NCI-H2029 treated with DMSO at 0.1 percent for 48 hours (cell line): ENCODE measurements at regions not wholly inside any gene's neighbourhood (a gene's known extent, or its start where the extent isn't known, plus 50 kb on each side); places are given as distances from the start of the nearest gene placed in this dataset.

Experiments
- DNase-seq: peaks from one replicate; lab custom pipeline; 2025; lab: John Stamatoyannopoulos, UW

GRCh38 chr3:153314038-153314437, 152.0 kb downstream of the RAP2B start:
- DNase-seq: no peak

- DNase-seq: no peak
These were observed 153.8 kb downstream of the RAP2B start for GRCh38 chr3:153315781-153316180.

GRCh38 chr3:153319705-153320554, 157.9 kb downstream of the RAP2B start:
- DNase-seq: no peak

- no peak for DNase-seq
These were observed 158.6 kb downstream of the RAP2B start for GRCh38 chr3:153320585-153321128.

- DNase-seq: no peak
These were observed 166.7 kb downstream of the RAP2B start for GRCh38 chr3:153328690-153329089.

- DNase-seq: no peak
These were observed 168.9 kb downstream of the RAP2B start for GRCh38 chr3:153330901-153331300.

GRCh38 chr3:153331676-153332075, 169.7 kb downstream of the RAP2B start:
- no peak for DNase-seq

GRCh38 chr3:153334558-153334957, 172.5 kb downstream of the RAP2B start:
- DNase-seq: no peak

- no peak for DNase-seq
These were observed 175.3 kb downstream of the RAP2B start for GRCh38 chr3:153337369-153337768.

GRCh38 chr3:153338487-153338886, 176.5 kb downstream of the RAP2B start:
- no peak for DNase-seq

GRCh38 chr3:153339065-153339464, 177.0 kb downstream of the RAP2B start:
- DNase-seq: no peak

GRCh38 chr3:153343988-153344782, 182.2 kb downstream of the RAP2B start:
- DNase-seq: no peak

GRCh38 chr3:153348457-153349107, 186.6 kb downstream of the RAP2B start:
- DNase-seq: no peak

- no peak for DNase-seq
These were observed 187.1 kb downstream of the RAP2B start for GRCh38 chr3:153349108-153349499.

- no peak for DNase-seq
These were observed 188.4 kb downstream of the RAP2B start for GRCh38 chr3:153350420-153350819.

- no peak for DNase-seq
These were observed 192.6 kb downstream of the RAP2B start for GRCh38 chr3:153354641-153355040.

- no peak for DNase-seq
These were observed 193.5 kb downstream of the RAP2B start for GRCh38 chr3:153355559-153355958.

GRCh38 chr3:153356908-153357307, 194.9 kb downstream of the RAP2B start:
- no peak for DNase-seq

- no peak for DNase-seq
These were observed 195.4 kb downstream of the RAP2B start for GRCh38 chr3:153357436-153357835.

- no peak for DNase-seq
These were observed 207.7 kb downstream of the RAP2B start for GRCh38 chr3:153369561-153370374.

GRCh38 chr3:153370680-153371079, 208.7 kb downstream of the RAP2B start:
- DNase-seq: no peak

- DNase-seq: no peak
These were observed 210.3 kb downstream of the RAP2B start for GRCh38 chr3:153372326-153372725.
